Hepatocyte (in vitro differentiated cells): ENCODE measurements at regions not wholly inside any gene's neighbourhood (a gene's known extent, or its start where the extent isn't known, plus 50 kb on each side); places are given as distances from the start of the nearest gene placed in this dataset.

ENCODE experiments used
- CTCF ChIP-seq: fragments of 200-600 bp; sonication (generic); IDR thresholded peaks from 2 replicates; pipeline ENCODE4 v1.5.1; 2016; ENCODE audit warnings: antibody characterized with exemption, mild to moderate bottlenecking; ENCODE audit not compliant: poor library complexity
- EZH2phosphoT487 ChIP-seq: fragments of 200-600 bp; sonication (generic); IDR thresholded peaks from one replicate; pipeline ENCODE4 v1.6.1; 2018; ENCODE audit warnings: antibody characterized with exemption, mild to moderate bottlenecking, low read depth, moderate library complexity; ENCODE audit not compliant: unreplicated experiment, severe bottlenecking

GRCh38 chr12:4059898-4060568 is 186.8 kb upstream of the PARP11 start:
- TF ChIP-seq CTCF, result no peak
- no peak for TF ChIP-seq EZH2phosphoT487
